ENCODE measurements at regions not wholly inside any gene's neighbourhood (a gene's known extent, or its start where the extent isn't known, plus 50 kb on each side); places are given as distances from the start of the nearest gene placed in this dataset.

GRCh38 chr9:21744320-21744719 lies 58.1 kb upstream of the MTAP start:
- no peaks in the 10 kb centered on the region for H3K4me1 ChIP-seq
- TF ChIP-seq CTCF (IDR thresholded peaks at IDR 0.05) (no peak), POLR2A (IDR thresholded peaks at IDR 0.05) (no peak), POLR2AphosphoS5 (IDR thresholded peaks at IDR 0.05) (no peak), EP300 (IDR thresholded peaks at IDR 0.05) (no peak)
- H3K36me3 ChIP-seq = no peaks in the 10 kb centered on the region
- ATAC-seq = no peak
- no peaks in the 10 kb centered on the region for H3K9me3 ChIP-seq
- 7 to 15% methylated on average over 3 of the region's 3 CpGs for WGBS, 2 donors (ENCODE audit: low coverage in 1 of 2)
- no peaks in the 10 kb centered on the region for H3K27me3 ChIP-seq
- no peak overlapping the region for H3K4me3 ChIP-seq
- no peak overlapping the region for H3K27ac ChIP-seq

- TF ChIP-seq POLR2AphosphoS5 (IDR thresholded peaks at IDR 0.05) (no peak), POLR2A (IDR thresholded peaks at IDR 0.05) (no peak), EP300 (IDR thresholded peaks at IDR 0.05) (no peak), CTCF (IDR thresholded peaks at IDR 0.05) (no peak)
- Histone ChIP-seq H3K36me3 (no peaks in the 10 kb centered on the region), H3K4me3 (no peak overlapping the region), H3K27ac (no peak overlapping the region), H3K4me1 (no peaks in the 10 kb centered on the region), H3K27me3 (no peaks in the 10 kb centered on the region), H3K9me3 (no peaks in the 10 kb centered on the region)
- ATAC-seq = peak; percentile 82
These were observed 57.6 kb upstream of the MTAP start for GRCh38 chr9:21744841-21745240.

GRCh38 chr9:21746550-21746949 lies 55.9 kb upstream of the MTAP start:
- 32 to 50% methylated on average over 1 of the region's 1 CpG for WGBS, 2 donors (ENCODE audit: low coverage in 1 of 2)
- no peaks in the 10 kb centered on the region for H3K27me3 ChIP-seq
- H3K27ac ChIP-seq = no peak overlapping the region
- TF ChIP-seq EP300 (IDR thresholded peaks at IDR 0.05) (no peak), CTCF (IDR thresholded peaks at IDR 0.05) (no peak), POLR2AphosphoS5 (IDR thresholded peaks at IDR 0.05) (no peak), POLR2A (IDR thresholded peaks at IDR 0.05) (no peak)
- H3K4me3 ChIP-seq = no peak overlapping the region
- no peaks in the 10 kb centered on the region for H3K9me3 ChIP-seq
- no peaks in the 10 kb centered on the region for H3K36me3 ChIP-seq
- H3K4me1 ChIP-seq = no peaks in the 10 kb centered on the region
- no peak for ATAC-seq

- no peaks in the 10 kb centered on the region for H3K27me3 ChIP-seq
- no peaks in the 10 kb centered on the region for H3K9me3 ChIP-seq
- H3K36me3 ChIP-seq = no peaks in the 10 kb centered on the region
- ATAC-seq = peak; percentile 40
- WGBS, 2 donors (ENCODE audit: low coverage in 1 of 2) = 32 to 40% methylated on average over 2 of the region's 2 CpGs
- no peaks in the 10 kb centered on the region for H3K4me1 ChIP-seq
- no peak overlapping the region for H3K27ac ChIP-seq
- no peak overlapping the region for H3K4me3 ChIP-seq
- TF ChIP-seq POLR2AphosphoS5 (IDR thresholded peaks at IDR 0.05) (no peak), POLR2A (IDR thresholded peaks at IDR 0.05) (no peak), CTCF (IDR thresholded peaks at IDR 0.05) (no peak), EP300 (IDR thresholded peaks at IDR 0.05) (no peak)
These were observed 55.3 kb upstream of the MTAP start for GRCh38 chr9:21747175-21747574.

GRCh38 chr9:21750021-21750735 lies 52.3 kb upstream of the MTAP start:
- no peaks in the 10 kb centered on the region for H3K4me1 ChIP-seq
- H3K9me3 ChIP-seq = no peaks in the 10 kb centered on the region
- 36 to 43% methylated on average over 3 of the region's 3 CpGs for WGBS, 2 donors (ENCODE audit: low coverage in 1 of 2)
- H3K36me3 ChIP-seq = no peaks in the 10 kb centered on the region
- no peak overlapping the region for H3K4me3 ChIP-seq
- peaks cover 3% of the 10 kb centered on the region for H3K27me3 ChIP-seq
- no peak overlapping the region for H3K27ac ChIP-seq
- ATAC-seq = no peak
- TF ChIP-seq CTCF (IDR thresholded peaks at IDR 0.05) (no peak), POLR2A (IDR thresholded peaks at IDR 0.05) (no peak), POLR2AphosphoS5 (IDR thresholded peaks at IDR 0.05) (no peak), EP300 (IDR thresholded peaks at IDR 0.05) (no peak)

Data from gastroesophageal sphincter (tissue), 4 donors.